ENCODE measurements at regions not wholly inside any gene's neighbourhood (a gene's known extent, or its start where the extent isn't known, plus 50 kb on each side); places are given as distances from the start of the nearest gene placed in this dataset.

- TF ChIP-seq CTCF (IDR thresholded peaks at IDR 0.05) = peak; percentile 70
- TF ChIP-seq EZH2phosphoT487 (IDR thresholded peaks at IDR 0.05) = no peak
- TF ChIP-seq EZH2 (IDR thresholded peaks at IDR 0.05) = no peak
- no peak overlapping the region for H3K9ac ChIP-seq
- H4K20me1 ChIP-seq (ENCODE audit: low read depth) = no peaks in the 10 kb centered on the region
- no peak overlapping the region for H3K4me2 ChIP-seq
- no peak overlapping the region for H2AFZ ChIP-seq (replicated peaks)
- H3K79me2 ChIP-seq (ENCODE audit: low read depth) = no peaks in the 10 kb centered on the region
- Mint-ChIP-seq H3K27ac (no peak overlapping the region), H3K36me3 (no peaks in the 10 kb centered on the region), H3K4me1 (no peaks in the 10 kb centered on the region), H3K4me3 (no peak overlapping the region), H3K27me3 (ENCODE audit: insufficient read depth, low read depth) (peaks cover 2% of the 10 kb centered on the region), H3K9me3 (no peaks in the 10 kb centered on the region)
- no peaks in the 10 kb centered on the region for H3K4me1 ChIP-seq
- H3K4me3 ChIP-seq = no peak overlapping the region
- no peak overlapping the region for H3K27ac ChIP-seq
- H3K9me3 ChIP-seq (ENCODE audit: low read depth) = no peaks in the 10 kb centered on the region
- no peaks in the 10 kb centered on the region for H3F3A ChIP-seq (ENCODE audit: low read depth)
- H3K36me3 ChIP-seq = no peaks in the 10 kb centered on the region
- no peak for DNase-seq (ENCODE audit: low spot score)
- H3K27me3 ChIP-seq = no peaks in the 10 kb centered on the region
Observed at GRCh38 chr1:192477630-192478029, 97.9 kb upstream of the RGS1 start.

GRCh38 chr1:192485692-192486436, 89.7 kb upstream of the RGS1 start:
- Histone ChIP-seq H3K9me3 (ENCODE audit: low read depth) (no peaks in the 10 kb centered on the region), H3K4me3 (no peak overlapping the region), H3K36me3 (no peaks in the 10 kb centered on the region), H3K27ac (no peak overlapping the region), H3K27me3 (no peaks in the 10 kb centered on the region), H3F3A (ENCODE audit: low read depth) (no peaks in the 10 kb centered on the region), H3K9ac (no peak overlapping the region), H3K4me1 (no peaks in the 10 kb centered on the region), H2AFZ (replicated peaks) (no peak overlapping the region), H3K4me2 (no peak overlapping the region), H3K79me2 (ENCODE audit: low read depth) (no peaks in the 10 kb centered on the region), H4K20me1 (ENCODE audit: low read depth) (no peaks in the 10 kb centered on the region)
- peaks cover 9% of the 10 kb centered on the region for H3K9me3 Mint-ChIP-seq
- no peaks in the 10 kb centered on the region for H3K36me3 Mint-ChIP-seq
- no peak for DNase-seq (ENCODE audit: low spot score)
- no peak overlapping the region for H3K27ac Mint-ChIP-seq
- H3K27me3 Mint-ChIP-seq (ENCODE audit: insufficient read depth, low read depth) = peaks cover 2% of the 10 kb centered on the region
- TF ChIP-seq EZH2phosphoT487 (IDR thresholded peaks at IDR 0.05) (no peak), EZH2 (IDR thresholded peaks at IDR 0.05) (no peak), CTCF (IDR thresholded peaks at IDR 0.05) (no peak)
- no peak overlapping the region for H3K4me3 Mint-ChIP-seq
- peaks cover 22% of the 10 kb centered on the region for H3K4me1 Mint-ChIP-seq

DNA sequence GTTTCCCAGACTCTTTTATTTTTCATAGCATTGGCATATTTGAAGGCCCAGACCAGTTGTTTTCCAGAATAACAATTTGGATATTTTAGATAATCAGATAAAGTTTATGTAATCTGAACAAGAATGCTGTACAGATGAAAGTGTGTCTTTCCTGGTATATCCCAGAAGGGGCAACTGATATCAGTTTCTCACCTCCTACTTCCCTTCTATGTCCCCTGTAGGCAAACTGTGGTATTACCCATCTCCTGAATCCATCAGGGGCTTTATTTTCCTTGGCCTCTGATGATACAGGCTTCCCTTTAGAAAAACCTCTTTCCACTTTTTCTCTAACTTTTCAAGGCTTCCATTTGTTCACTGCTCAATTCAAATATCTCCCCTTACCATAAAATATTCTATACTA, 87.5 kb upstream of the RGS1 start:
- Mint-ChIP-seq H3K36me3 (no peaks in the 10 kb centered on the region), H3K27me3 (ENCODE audit: insufficient read depth, low read depth) (peaks cover 2% of the 10 kb centered on the region), H3K27ac (no peak overlapping the region), H3K4me1 (peaks cover 24% of the 10 kb centered on the region), H3K4me3 (no peak overlapping the region), H3K9me3 (peaks cover 9% of the 10 kb centered on the region)
- TF ChIP-seq EZH2phosphoT487 (IDR thresholded peaks at IDR 0.05) (no peak), CTCF (IDR thresholded peaks at IDR 0.05) (peak; percentile 39)
- no peaks in the 10 kb centered on the region for H3K9me3 ChIP-seq (ENCODE audit: low read depth)
- no peaks in the 10 kb centered on the region for H3F3A ChIP-seq (ENCODE audit: low read depth)
- H3K4me3 ChIP-seq = no peak overlapping the region
- no peaks in the 10 kb centered on the region for H4K20me1 ChIP-seq (ENCODE audit: low read depth)
- no peak overlapping the region for H3K27ac ChIP-seq
- no peaks in the 10 kb centered on the region for H3K4me1 ChIP-seq
- no peaks in the 10 kb centered on the region for H3K79me2 ChIP-seq (ENCODE audit: low read depth)
- no peak overlapping the region for H2AFZ ChIP-seq (replicated peaks)
- no peaks in the 10 kb centered on the region for H3K27me3 ChIP-seq
- H3K36me3 ChIP-seq = no peaks in the 10 kb centered on the region
- peak; percentile 31 for DNase-seq (ENCODE audit: low spot score)
- no peak overlapping the region for H3K4me2 ChIP-seq
- no peak overlapping the region for H3K9ac ChIP-seq
